ENCODE measurements at regions not wholly inside any gene's neighbourhood (a gene's known extent, or its start where the extent isn't known, plus 50 kb on each side); places are given as distances from the start of the nearest gene placed in this dataset.

DNA sequence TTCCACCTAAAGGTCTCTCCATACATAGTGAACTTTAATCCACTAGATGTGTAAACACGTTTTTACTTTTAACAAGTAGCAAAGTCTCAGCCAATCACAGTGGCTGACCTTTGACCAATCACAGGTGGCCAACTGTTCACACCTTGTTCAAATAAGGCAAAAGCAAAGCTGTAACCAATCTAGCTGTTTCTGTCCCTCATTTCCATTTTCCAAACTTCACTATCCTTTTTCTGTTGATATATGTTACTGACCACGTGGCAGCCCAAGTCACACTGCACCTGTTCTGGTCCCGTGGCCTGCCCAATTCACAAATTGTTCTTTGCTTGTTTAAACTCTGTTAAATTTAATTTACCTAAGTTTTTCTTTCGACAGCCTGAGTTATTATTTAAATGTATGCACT lies 393.5 kb upstream of the NETO1 start:
- no peaks in the 10 kb centered on the region for H4K20me1 ChIP-seq (ENCODE audit: insufficient read depth, poor library complexity, severe bottlenecking)
- no peaks in the 10 kb centered on the region for H3K4me1 ChIP-seq (ENCODE audit: insufficient read depth)
- no peak overlapping the region for H3K4me3 ChIP-seq
- no peak for DNase-seq (ENCODE audit: low spot score)
- no peak overlapping the region for H3K4me2 ChIP-seq
- H3K27me3 ChIP-seq: no peaks in the 10 kb centered on the region
- WGBS (ENCODE audit: low lambda C conversion rate, missing lambda C conversion rate): 84% methylated on average over 4 of the region's 4 CpGs
- no peak overlapping the region for H3K27ac ChIP-seq
- H2AFZ ChIP-seq: no peak overlapping the region
- no peaks in the 10 kb centered on the region for H3K36me3 ChIP-seq (replicated peaks; ENCODE audit: insufficient read depth, low read depth)
- TF ChIP-seq, protein P1, sequence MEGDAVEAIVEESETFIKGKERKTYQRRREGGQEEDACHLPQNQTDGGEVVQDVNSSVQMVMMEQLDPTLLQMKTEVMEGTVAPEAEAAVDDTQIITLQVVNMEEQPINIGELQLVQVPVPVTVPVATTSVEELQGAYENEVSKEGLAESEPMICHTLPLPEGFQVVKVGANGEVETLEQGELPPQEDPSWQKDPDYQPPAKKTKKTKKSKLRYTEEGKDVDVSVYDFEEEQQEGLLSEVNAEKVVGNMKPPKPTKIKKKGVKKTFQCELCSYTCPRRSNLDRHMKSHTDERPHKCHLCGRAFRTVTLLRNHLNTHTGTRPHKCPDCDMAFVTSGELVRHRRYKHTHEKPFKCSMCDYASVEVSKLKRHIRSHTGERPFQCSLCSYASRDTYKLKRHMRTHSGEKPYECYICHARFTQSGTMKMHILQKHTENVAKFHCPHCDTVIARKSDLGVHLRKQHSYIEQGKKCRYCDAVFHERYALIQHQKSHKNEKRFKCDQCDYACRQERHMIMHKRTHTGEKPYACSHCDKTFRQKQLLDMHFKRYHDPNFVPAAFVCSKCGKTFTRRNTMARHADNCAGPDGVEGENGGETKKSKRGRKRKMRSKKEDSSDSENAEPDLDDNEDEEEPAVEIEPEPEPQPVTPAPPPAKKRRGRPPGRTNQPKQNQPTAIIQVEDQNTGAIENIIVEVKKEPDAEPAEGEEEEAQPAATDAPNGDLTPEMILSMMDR (IDR thresholded peaks at IDR 0.05; ENCODE audit: poor library complexity): no peak
- TF ChIP-seq EZH2phosphoT487 (IDR thresholded peaks at IDR 0.05; ENCODE audit: low read depth, severe bottlenecking, unreplicated experiment) (no peak), EZH2 (IDR thresholded peaks at IDR 0.05; ENCODE audit: borderline replicate concordance) (no peak)
- H3K9me3 ChIP-seq (ENCODE audit: low read depth): no peaks in the 10 kb centered on the region
- no peaks in the 10 kb centered on the region for H3K79me2 ChIP-seq
- H3K9me2 ChIP-seq (replicated peaks; ENCODE audit: insufficient read depth): no peaks in the 10 kb centered on the region

DNA sequence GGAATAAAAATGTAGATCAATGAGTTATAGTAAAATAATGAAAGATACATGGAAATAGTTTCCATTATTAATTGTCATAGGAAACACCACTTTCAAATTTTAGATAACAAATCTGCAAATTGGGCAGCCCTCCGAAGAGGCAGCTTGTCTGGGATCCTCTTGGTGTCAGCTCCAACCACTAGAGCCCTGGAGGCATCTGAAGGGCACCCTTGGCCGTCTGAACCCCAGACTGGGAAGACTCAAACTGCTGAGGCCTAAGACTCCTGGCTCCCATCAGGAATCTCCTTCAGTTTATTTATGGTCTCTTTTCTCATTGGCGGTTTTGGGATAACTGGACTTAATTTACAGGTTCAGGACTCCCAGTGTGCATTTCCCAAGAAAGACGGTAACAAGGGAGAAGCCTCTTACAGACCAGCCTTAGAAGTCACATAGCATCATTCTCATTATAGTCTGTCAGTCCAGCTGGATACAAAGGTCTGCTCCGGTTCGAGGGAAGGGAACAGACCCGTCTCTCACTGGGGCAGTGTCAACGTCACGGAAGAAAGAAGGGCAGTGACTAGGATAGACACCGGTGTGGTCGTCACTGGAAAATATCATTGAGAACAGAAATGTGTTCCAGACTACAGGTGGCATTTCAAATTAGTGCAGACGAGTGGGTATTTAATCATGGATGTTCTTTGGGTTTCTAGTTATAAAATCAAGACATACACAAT lies 390.7 kb upstream of the NETO1 start:
- no peak overlapping the region for H2AFZ ChIP-seq
- no peaks in the 10 kb centered on the region for H3K9me3 ChIP-seq (ENCODE audit: low read depth)
- no peaks in the 10 kb centered on the region for H4K20me1 ChIP-seq (ENCODE audit: insufficient read depth, poor library complexity, severe bottlenecking)
- H3K4me2 ChIP-seq: no peak overlapping the region
- no peaks in the 10 kb centered on the region for H3K79me2 ChIP-seq
- H3K4me3 ChIP-seq: no peak overlapping the region
- H3K9me2 ChIP-seq (replicated peaks; ENCODE audit: insufficient read depth): no peaks in the 10 kb centered on the region
- TF ChIP-seq, protein P1 (IDR thresholded peaks at IDR 0.05; ENCODE audit: poor library complexity): no peak
- TF ChIP-seq EZH2 (IDR thresholded peaks at IDR 0.05; ENCODE audit: borderline replicate concordance) (no peak), EZH2phosphoT487 (IDR thresholded peaks at IDR 0.05; ENCODE audit: low read depth, severe bottlenecking, unreplicated experiment) (no peak)
- 69% methylated on average over 12 of the region's 12 CpGs for WGBS (ENCODE audit: low lambda C conversion rate, missing lambda C conversion rate)
- H3K36me3 ChIP-seq (replicated peaks; ENCODE audit: insufficient read depth, low read depth): no peaks in the 10 kb centered on the region
- DNase-seq (ENCODE audit: low spot score): no peak
- no peaks in the 10 kb centered on the region for H3K4me1 ChIP-seq (ENCODE audit: insufficient read depth)
- no peaks in the 10 kb centered on the region for H3K27me3 ChIP-seq
- no peak overlapping the region for H3K27ac ChIP-seq

DNA sequence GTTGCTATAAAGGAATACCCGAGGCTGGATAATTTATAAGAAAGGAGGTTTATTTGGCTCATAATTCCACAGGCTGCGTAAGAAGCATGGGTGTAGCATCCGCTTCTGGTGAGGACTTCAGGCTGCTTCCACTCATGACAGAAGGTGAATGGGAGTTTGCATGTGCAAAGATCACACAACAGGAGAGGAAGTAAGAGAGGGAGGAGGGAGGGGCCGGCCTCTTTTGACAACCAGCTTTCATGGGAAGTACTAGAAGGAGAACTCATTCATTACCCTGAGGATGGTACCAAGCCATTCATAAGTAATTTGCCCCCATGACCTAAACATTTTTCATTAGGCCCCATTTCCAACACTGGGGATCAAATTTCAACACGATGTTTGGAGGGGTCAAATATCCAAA lies 386.8 kb upstream of the NETO1 start:
- H4K20me1 ChIP-seq (ENCODE audit: insufficient read depth, poor library complexity, severe bottlenecking): no peaks in the 10 kb centered on the region
- no peaks in the 10 kb centered on the region for H3K4me1 ChIP-seq (ENCODE audit: insufficient read depth)
- no peak for TF ChIP-seq EZH2phosphoT487 (IDR thresholded peaks at IDR 0.05; ENCODE audit: low read depth, severe bottlenecking, unreplicated experiment)
- no peak for TF ChIP-seq EZH2 (IDR thresholded peaks at IDR 0.05; ENCODE audit: borderline replicate concordance)
- TF ChIP-seq, protein P1 (IDR thresholded peaks at IDR 0.05; ENCODE audit: poor library complexity): no peak
- DNase-seq (ENCODE audit: low spot score): no peak
- no peaks in the 10 kb centered on the region for H3K27me3 ChIP-seq
- WGBS (ENCODE audit: low lambda C conversion rate, missing lambda C conversion rate): 92% methylated on average over 5 of the region's 5 CpGs
- no peak overlapping the region for H3K4me2 ChIP-seq
- no peak overlapping the region for H3K27ac ChIP-seq
- H3K36me3 ChIP-seq (replicated peaks; ENCODE audit: insufficient read depth, low read depth): no peaks in the 10 kb centered on the region
- H3K9me2 ChIP-seq (replicated peaks; ENCODE audit: insufficient read depth): no peaks in the 10 kb centered on the region
- no peak overlapping the region for H2AFZ ChIP-seq
- no peaks in the 10 kb centered on the region for H3K9me3 ChIP-seq (ENCODE audit: low read depth)
- H3K79me2 ChIP-seq: no peaks in the 10 kb centered on the region
- no peak overlapping the region for H3K4me3 ChIP-seq

All from hepatocyte (in vitro differentiated cells).